ENCODE measurements at regions not wholly inside any gene's neighbourhood (a gene's known extent, or its start where the extent isn't known, plus 50 kb on each side); places are given as distances from the start of the nearest gene placed in this dataset.

DNA sequence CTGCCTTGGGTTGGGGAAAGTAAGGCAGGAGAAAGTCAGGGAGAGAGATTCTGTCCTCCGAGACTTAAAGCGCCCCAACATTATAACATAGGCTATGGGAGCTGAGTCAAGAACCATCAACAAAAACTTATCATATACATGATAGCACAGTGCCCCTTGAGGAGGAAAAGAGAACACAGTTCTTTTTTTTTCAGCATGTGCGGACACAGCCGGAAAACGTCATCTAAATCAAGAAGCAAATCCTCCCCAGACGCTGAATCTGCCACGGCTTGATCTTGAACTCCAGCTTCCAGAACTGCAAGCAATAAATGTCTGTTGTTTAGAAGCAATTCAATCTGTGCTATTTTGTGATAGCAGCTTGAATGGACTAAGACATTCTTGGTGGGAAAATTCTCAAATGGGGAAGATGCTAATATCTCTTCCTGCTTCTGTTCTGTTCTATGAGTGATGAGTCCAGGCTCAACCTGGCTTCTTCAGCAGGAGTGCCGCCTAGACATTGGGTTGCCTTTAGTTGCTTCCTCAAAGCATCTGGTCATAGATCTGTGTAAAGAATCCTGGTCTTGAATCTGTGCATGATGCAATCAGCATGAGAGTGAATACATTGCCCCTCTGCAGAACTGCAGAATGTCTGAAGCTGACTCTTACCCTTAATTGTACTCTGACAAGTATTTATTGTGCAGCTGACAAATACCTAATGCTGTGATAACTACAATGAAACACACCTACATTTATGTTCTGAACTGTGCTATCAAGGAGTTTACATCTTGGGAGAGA, 549.8 kb upstream of the PRKX start:
- H3K9me3 ChIP-seq = no peaks in the 10 kb centered on the region
- H3K27me3 ChIP-seq = no peaks in the 10 kb centered on the region
- intact Hi-C loops (cut with DNase I; ENCODE audit: low total_unique reads) = no loop called here
- no peak for DNase-seq
- no peak overlapping the region for H3K4me3 ChIP-seq
- H3K27ac ChIP-seq = no peak overlapping the region
- TF ChIP-seq, protein P1, sequence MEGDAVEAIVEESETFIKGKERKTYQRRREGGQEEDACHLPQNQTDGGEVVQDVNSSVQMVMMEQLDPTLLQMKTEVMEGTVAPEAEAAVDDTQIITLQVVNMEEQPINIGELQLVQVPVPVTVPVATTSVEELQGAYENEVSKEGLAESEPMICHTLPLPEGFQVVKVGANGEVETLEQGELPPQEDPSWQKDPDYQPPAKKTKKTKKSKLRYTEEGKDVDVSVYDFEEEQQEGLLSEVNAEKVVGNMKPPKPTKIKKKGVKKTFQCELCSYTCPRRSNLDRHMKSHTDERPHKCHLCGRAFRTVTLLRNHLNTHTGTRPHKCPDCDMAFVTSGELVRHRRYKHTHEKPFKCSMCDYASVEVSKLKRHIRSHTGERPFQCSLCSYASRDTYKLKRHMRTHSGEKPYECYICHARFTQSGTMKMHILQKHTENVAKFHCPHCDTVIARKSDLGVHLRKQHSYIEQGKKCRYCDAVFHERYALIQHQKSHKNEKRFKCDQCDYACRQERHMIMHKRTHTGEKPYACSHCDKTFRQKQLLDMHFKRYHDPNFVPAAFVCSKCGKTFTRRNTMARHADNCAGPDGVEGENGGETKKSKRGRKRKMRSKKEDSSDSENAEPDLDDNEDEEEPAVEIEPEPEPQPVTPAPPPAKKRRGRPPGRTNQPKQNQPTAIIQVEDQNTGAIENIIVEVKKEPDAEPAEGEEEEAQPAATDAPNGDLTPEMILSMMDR (IDR thresholded peaks at IDR 0.05) = no peak
- no peaks in the 10 kb centered on the region for H3K4me1 ChIP-seq
- no peaks in the 10 kb centered on the region for H3K36me3 ChIP-seq

DNA sequence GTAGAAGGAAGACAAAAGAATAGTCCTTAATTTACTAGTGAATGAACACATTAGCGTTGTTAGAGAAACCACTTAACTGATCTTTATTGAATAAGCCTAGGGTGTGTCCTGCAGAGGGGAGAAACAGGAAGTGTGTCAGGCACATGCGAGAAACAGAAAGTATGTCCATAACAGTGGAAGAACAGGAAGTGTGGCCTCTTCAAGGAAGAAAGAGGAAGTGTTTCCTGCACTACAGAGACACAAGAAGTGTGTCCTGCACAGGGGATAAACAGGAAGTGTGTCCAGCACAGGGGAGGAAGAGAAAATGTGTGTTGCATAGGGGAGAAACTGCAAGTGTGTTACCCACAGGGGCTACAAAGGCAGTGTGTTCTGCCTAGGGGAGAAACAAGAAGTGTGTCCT, 539.6 kb upstream of the PRKX start:
- TF ChIP-seq, protein P1 (IDR thresholded peaks at IDR 0.05) = no peak
- no peak for DNase-seq
- intact Hi-C loops (cut with DNase I; ENCODE audit: low total_unique reads) = no loop called here
- Histone ChIP-seq H3K9me3 (no peaks in the 10 kb centered on the region), H3K4me1 (no peaks in the 10 kb centered on the region), H3K27ac (no peak overlapping the region), H3K27me3 (no peaks in the 10 kb centered on the region), H3K36me3 (no peaks in the 10 kb centered on the region), H3K4me3 (no peak overlapping the region)

DNA sequence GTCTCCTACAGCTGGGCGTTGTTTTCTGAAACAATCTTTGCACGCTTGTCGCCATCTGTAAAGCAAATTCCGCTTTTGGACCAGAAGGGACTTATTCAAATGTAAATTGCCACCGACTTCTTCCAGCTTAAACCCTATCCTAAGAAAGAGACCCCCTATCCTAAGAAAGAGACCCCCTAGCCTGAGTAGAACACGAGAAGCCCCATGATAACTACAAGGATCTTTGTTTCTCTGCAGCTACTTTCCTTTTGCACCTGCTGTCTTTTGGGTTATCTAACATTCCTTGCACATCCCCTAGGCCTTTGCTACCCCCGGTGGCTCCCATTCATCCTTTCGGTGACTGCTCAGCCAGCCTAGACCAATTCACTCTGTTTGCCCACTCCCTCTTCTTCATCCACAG, 536.0 kb upstream of the PRKX start:
- Histone ChIP-seq H3K27ac (no peak overlapping the region), H3K36me3 (no peaks in the 10 kb centered on the region), H3K9me3 (no peaks in the 10 kb centered on the region), H3K4me3 (no peak overlapping the region), H3K4me1 (no peaks in the 10 kb centered on the region), H3K27me3 (no peaks in the 10 kb centered on the region)
- intact Hi-C loops (cut with DNase I; ENCODE audit: low total_unique reads) = no loop called here
- no peak for DNase-seq
- TF ChIP-seq, protein P1 (IDR thresholded peaks at IDR 0.05) = no peak

DNA sequence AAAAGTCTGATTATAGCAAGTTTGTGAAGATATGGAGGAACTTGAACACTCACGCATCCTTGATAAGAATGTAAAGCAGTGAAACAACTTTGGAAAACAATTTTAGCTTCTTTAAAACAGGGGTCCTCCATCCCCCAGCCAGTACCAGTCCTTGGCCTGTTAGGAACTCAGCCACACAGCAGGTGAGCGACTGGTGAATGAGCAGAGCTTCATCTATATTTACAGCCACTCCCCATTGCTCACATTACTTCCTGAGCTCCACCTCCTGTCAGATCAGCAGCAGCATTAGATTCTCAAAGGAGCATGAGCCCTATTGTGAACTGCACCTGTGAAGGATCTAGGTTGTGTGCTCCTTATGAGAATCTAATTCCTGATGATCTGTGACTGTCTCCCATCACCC, 530.3 kb upstream of the PRKX start:
- Histone ChIP-seq H3K27ac (no peak overlapping the region), H3K9me3 (peaks cover 0 to 5% (median 0%) of the 10 kb centered on the region in 3 donors), H3K27me3 (no peaks in the 10 kb centered on the region), H3K36me3 (no peaks in the 10 kb centered on the region), H3K4me3 (no peak overlapping the region), H3K4me1 (no peaks in the 10 kb centered on the region)
- intact Hi-C loops (cut with DNase I; ENCODE audit: low total_unique reads) = no loop called here
- no peak for DNase-seq
- TF ChIP-seq, protein P1 (IDR thresholded peaks at IDR 0.05) = no peak

DNA sequence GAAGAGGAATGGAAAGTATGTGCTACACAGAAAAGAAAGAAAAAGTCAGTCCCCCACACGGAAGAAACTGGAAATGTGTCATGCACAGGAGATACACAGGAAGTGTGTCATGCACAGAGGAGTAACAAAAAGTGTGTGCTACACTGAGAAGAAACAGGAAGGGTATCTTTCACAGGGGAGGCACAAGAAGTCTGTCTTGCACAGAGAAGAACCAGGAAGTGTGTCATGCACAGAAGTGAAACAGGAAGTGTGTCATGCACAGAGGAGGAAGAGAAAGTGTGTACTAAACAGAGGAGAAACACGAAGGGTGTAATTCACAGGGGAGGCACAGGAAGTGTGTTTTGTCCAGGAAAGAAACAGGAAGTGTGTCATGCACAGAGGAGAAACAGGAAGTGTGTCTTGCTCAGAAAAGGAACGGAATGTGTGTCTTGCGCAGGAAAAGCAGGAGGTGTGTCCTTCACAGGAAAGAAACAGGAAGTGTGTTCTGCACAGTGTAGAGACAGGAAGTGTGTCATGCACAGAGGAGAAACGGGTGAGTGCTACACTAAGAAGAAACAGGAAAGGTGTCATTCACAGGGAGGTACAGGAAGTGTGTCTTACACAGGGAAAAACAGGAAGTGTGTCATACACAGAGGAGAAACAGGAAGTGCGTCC, 527.2 kb upstream of the PRKX start:
- TF ChIP-seq, protein P1 (IDR thresholded peaks at IDR 0.05) = no peak
- no peak for DNase-seq
- Histone ChIP-seq H3K36me3 (no peaks in the 10 kb centered on the region), H3K4me3 (no peak overlapping the region), H3K9me3 (peaks cover 0 to 5% (median 0%) of the 10 kb centered on the region in 3 donors), H3K4me1 (no peaks in the 10 kb centered on the region), H3K27me3 (no peaks in the 10 kb centered on the region), H3K27ac (no peak overlapping the region)
- intact Hi-C loops (cut with DNase I; ENCODE audit: low total_unique reads) = no loop called here

Data from tibial artery (tissue), 4 donors.